Heart left ventricle (tissue), 16 donors: ENCODE measurements at regions not wholly inside any gene's neighbourhood (a gene's known extent, or its start where the extent isn't known, plus 50 kb on each side); places are given as distances from the start of the nearest gene placed in this dataset.

ENCODE experiments used
- ATAC-seq, 4 donors: fragments of 200-7000 bp; cut with Tn5 transposase; one replicate each; pipeline ENCODE4 v1.9.1; 2020 to 2022; ENCODE audit warnings: moderate library complexity in 4 of 4, mild to moderate bottlenecking in 3 of 4, moderate number of reproducible peaks in 1 of 4
- DNase-seq, 5 donors: peaks; one replicate each; pipeline ENCODE4 v3.0.0-alpha.2; 2020
- H3K27ac ChIP-seq, 12 donors: fragments of 200-600 bp; sonication (generic) in 4 of 12; one replicate each; pipeline versions ENCODE4 v1.5.0 to v1.8.0; 2016 to 2022; ENCODE audit warnings: mild to moderate bottlenecking in 2 of 12
- H3K27me3 ChIP-seq, 9 donors: fragments of 200-600 bp; sonication (generic) in 2 of 9; one replicate each; pipeline versions ENCODE4 v1.5.1 to v1.8.0; 2016 to 2022; ENCODE audit warnings: mild to moderate bottlenecking in 3 of 9
- H3K36me3 ChIP-seq, 9 donors: fragments of 200-600 bp; sonication (generic) in 2 of 9; one replicate each; pipeline versions ENCODE4 v1.5.0 to v1.8.0; 2018 to 2022; ENCODE audit warnings: mild to moderate bottlenecking in 2 of 9
- H3K4me1 ChIP-seq, 12 donors: fragments of 200-600 bp; sonication (generic) in 4 of 12; one replicate each; pipeline versions ENCODE4 v1.5.0 to v1.8.0; 2016 to 2022; ENCODE audit warnings: mild to moderate bottlenecking in 3 of 12
- H3K4me3 ChIP-seq, 12 donors: fragments of 200-600 bp; sonication (generic) in 4 of 12; one replicate each; pipeline versions ENCODE4 v1.5.0 to v1.8.0; 2017 to 2022; ENCODE audit warnings: mild to moderate bottlenecking in 9 of 12, moderate library complexity in 4 of 12
- H3K9me3 ChIP-seq, 12 donors: fragments of 200-600 bp; sonication (generic) in 4 of 12; one replicate each; pipeline versions ENCODE4 v1.5.0 to v1.8.0; 2016 to 2022; ENCODE audit warnings: mild to moderate bottlenecking in 1 of 12
- CTCF ChIP-seq, 12 donors: fragments of 200-600 bp; sonication (generic) in 4 of 12; IDR thresholded peaks; one replicate each; pipeline versions ENCODE4 v1.5.0 to v1.8.0; 2018 to 2022; ENCODE audit warnings: antibody characterized with exemption in 12 of 12, mild to moderate bottlenecking in 5 of 12
- POLR2A ChIP-seq, 2 donors: fragments of 450-650 bp; IDR thresholded peaks; one replicate each; pipeline ENCODE4 v1.6.1; 2017; ENCODE audit warnings: antibody characterized with exemption in 2 of 2, mild to moderate bottlenecking in 2 of 2, moderate library complexity in 2 of 2
- WGBS, 4 donors: extraction: QIAGEN DNeasy Blood & Tissue Kit in 2 of 4; methylation state at CpG; one replicate each; pipeline versions ENCODE4 v1.1.5 to v1.1.7; 2013 to 2018; 5-methylcytosine and 5-hydroxymethylcytosine counted together
- intact Hi-C, 10 donors: fragments of 100-400 bp; cut with DNase I; formaldehyde crosslinking; loops; one replicate each; pipeline versions ENCODE4 v1.11.1 to v1.14.2; 2022
- donor health status: ischemic (EF 13 %, LVEDD 7.1; RV severe dilation, severe dysfunction).
- donor health status: healthy with polysubstance abuse.
- donor health status: DM: no; HTN: yes; CAD: no.
- donor health status: DM: no; HTN: no; CAD: no.
- donor health status: ischemic (EF 25% LVEDD 6.9; RV normal size, moderate dysfunction).
- donor health status: ischemic (EF 25% LVEDD 5.7; RV mildly dilated, moderate dysfunction).
- donor health status: healthy.
- donor health status: DM: yes; HTN: yes; CAD: no.
- donor health status: ischemic (EF 35%, LVEDD 5.7; RV mildly dilated, moderate dysfunction).
- donor health status: nonischemic (EF 11% LVEDD 7.7; RV severe dilation, severe dysfunction).
- donor health status: DM: yes; HTN: yes; CAD: no.
- donor health status: PGD.
- donor health status: ischemic (EF 29% LVEDD 5.4; RV normal size, mild dysfunction).
- donor health status: nonischemic (EF 23%, LVEDD 6.1; RV moderate dilation, normal function).

GRCh38 chr15:87083201-87083600 lies 1003.5 kb downstream of the AGBL1 start:
- intact Hi-C loops: no loop called here
- 78 to 85% (median 82%) methylated on average over 5 of the region's 5 CpGs for WGBS, 4 donors
- no peak for DNase-seq
- ATAC-seq: no peak
- Histone ChIP-seq H3K27ac (no peak overlapping the region), H3K4me3 (no peak overlapping the region), H3K9me3 (no peaks in the 10 kb centered on the region), H3K36me3 (no peaks in the 10 kb centered on the region), H3K4me1 (no peaks in the 10 kb centered on the region), H3K27me3 (peaks cover 0 to 4% (median 0%) of the 10 kb centered on the region in 9 donors)
- TF ChIP-seq CTCF (IDR thresholded peaks at IDR 0.05): no peak

- H3K9me3 ChIP-seq: no peaks in the 10 kb centered on the region
- intact Hi-C loops: no loop called here
- peaks cover 0 to 4% (median 0%) of the 10 kb centered on the region in 9 donors for H3K27me3 ChIP-seq
- no peak for TF ChIP-seq POLR2A (IDR thresholded peaks at IDR 0.05)
- TF ChIP-seq CTCF (IDR thresholded peaks at IDR 0.05): no peak
- no peak for DNase-seq
- no peak for ATAC-seq
- no peaks in the 10 kb centered on the region for H3K36me3 ChIP-seq
- 59 to 73% (median 68%) methylated on average over 2 of the region's 2 CpGs for WGBS, 4 donors
- no peak overlapping the region for H3K4me3 ChIP-seq
- H3K4me1 ChIP-seq: no peaks in the 10 kb centered on the region
- H3K27ac ChIP-seq: no peak overlapping the region
These were observed 1002.9 kb downstream of the AGBL1 start for GRCh38 chr15:87082581-87082980.

GRCh38 chr15:87080547-87080946 lies 1000.9 kb downstream of the AGBL1 start:
- no peak for ATAC-seq
- Histone ChIP-seq H3K4me1 (no peaks in the 10 kb centered on the region), H3K4me3 (no peak overlapping the region), H3K9me3 (no peaks in the 10 kb centered on the region), H3K27me3 (peaks cover 0 to 4% (median 0%) of the 10 kb centered on the region in 9 donors), H3K27ac (no peak overlapping the region), H3K36me3 (no peaks in the 10 kb centered on the region)
- DNase-seq: no peak
- intact Hi-C loops: no loop called here
- 54 to 73% (median 69%) methylated on average over 5 of the region's 5 CpGs for WGBS, 4 donors
- TF ChIP-seq CTCF (IDR thresholded peaks at IDR 0.05): no peak
- TF ChIP-seq POLR2A (IDR thresholded peaks at IDR 0.05): no peak
